ENCODE measurements at regions not wholly inside any gene's neighbourhood (a gene's known extent, or its start where the extent isn't known, plus 50 kb on each side); places are given as distances from the start of the nearest gene placed in this dataset.

DNA sequence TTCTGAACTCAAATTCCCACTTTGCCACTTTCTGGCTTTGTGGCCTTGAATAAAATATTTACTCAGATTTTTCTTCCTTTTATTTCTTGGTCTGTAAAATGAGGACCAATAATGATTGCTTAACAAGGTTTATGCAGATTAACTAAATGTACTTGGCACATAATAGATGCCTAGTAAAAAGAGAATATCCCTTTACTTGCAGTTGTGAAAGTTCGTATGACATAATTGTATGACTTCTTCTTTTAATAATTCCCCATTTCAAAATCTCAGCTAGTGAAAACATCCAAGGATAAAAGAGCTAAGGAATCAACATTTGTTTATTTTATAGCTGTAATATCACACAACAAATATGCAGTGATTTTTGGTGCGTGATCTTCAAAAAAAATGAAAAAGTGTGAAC is 215.6 kb upstream of the ATP2B1 start:
- WGBS, 2 donors, result 77 to 87% methylated on average over 2 of the region's 2 CpGs
- Histone ChIP-seq H3K9ac (ENCODE audit: insufficient read depth in 1 of 2, low read length in 2 of 2) (no peak overlapping the region), H3K4me3 (no peak overlapping the region), H3K36me3 (ENCODE audit: control insufficient read depth in 4 of 4, insufficient read depth in 4 of 4, low read length in 4 of 4) (no peaks in the 10 kb centered on the region), H3K27me3 (ENCODE audit: control insufficient read depth in 3 of 3, insufficient read depth in 3 of 3, low read length in 2 of 3) (no peaks in the 10 kb centered on the region), H3K4me1 (ENCODE audit: control insufficient read depth in 5 of 5, insufficient read depth in 5 of 5, low read length in 5 of 5) (no peaks in the 10 kb centered on the region), H3K9me3 (ENCODE audit: control insufficient read depth in 4 of 4, insufficient read depth in 3 of 4, low read length in 3 of 4) (no peaks in the 10 kb centered on the region), H3K27ac (ENCODE audit: low read depth in 1 of 2, low read length in 1 of 2) (no peak overlapping the region)
- ATAC-seq (ENCODE audit: insufficient read depth, low FRiP score), result no peak
- TF ChIP-seq, protein P1, sequence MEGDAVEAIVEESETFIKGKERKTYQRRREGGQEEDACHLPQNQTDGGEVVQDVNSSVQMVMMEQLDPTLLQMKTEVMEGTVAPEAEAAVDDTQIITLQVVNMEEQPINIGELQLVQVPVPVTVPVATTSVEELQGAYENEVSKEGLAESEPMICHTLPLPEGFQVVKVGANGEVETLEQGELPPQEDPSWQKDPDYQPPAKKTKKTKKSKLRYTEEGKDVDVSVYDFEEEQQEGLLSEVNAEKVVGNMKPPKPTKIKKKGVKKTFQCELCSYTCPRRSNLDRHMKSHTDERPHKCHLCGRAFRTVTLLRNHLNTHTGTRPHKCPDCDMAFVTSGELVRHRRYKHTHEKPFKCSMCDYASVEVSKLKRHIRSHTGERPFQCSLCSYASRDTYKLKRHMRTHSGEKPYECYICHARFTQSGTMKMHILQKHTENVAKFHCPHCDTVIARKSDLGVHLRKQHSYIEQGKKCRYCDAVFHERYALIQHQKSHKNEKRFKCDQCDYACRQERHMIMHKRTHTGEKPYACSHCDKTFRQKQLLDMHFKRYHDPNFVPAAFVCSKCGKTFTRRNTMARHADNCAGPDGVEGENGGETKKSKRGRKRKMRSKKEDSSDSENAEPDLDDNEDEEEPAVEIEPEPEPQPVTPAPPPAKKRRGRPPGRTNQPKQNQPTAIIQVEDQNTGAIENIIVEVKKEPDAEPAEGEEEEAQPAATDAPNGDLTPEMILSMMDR (IDR thresholded peaks at IDR 0.05; ENCODE audit: control extremely low read depth, extremely low read depth), result no peak
- no peak for DNase-seq

DNA sequence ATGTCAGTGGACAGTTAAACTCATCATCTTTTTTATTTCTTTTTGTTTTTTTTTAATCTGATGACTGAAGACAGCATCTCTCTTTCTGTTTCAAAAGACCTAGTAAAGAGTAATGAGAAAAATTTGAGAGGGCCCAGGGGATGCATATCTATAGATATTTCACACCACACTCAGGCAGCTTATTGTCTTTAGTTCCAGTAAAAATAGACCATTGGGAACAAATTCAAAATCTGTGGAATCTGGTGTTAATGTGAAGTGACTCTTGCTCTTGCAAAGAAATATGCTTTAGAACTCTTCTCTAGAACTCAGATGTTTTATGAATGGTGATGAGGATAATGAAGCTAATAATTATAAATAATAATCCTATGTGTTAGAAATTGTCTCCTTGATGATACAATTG is 214.5 kb upstream of the ATP2B1 start:
- no peak for DNase-seq
- TF ChIP-seq, protein P1 (IDR thresholded peaks at IDR 0.05; ENCODE audit: control extremely low read depth, extremely low read depth), result no peak
- no peaks in the 10 kb centered on the region for H3K4me1 ChIP-seq (ENCODE audit: control insufficient read depth in 5 of 5, insufficient read depth in 5 of 5, low read length in 5 of 5)
- no peak overlapping the region for H3K9ac ChIP-seq (ENCODE audit: insufficient read depth in 1 of 2, low read length in 2 of 2)
- no peak overlapping the region for H3K4me3 ChIP-seq
- no peaks in the 10 kb centered on the region for H3K27me3 ChIP-seq (ENCODE audit: control insufficient read depth in 3 of 3, insufficient read depth in 3 of 3, low read length in 2 of 3)
- ATAC-seq (ENCODE audit: insufficient read depth, low FRiP score), result no peak
- no peaks in the 10 kb centered on the region for H3K36me3 ChIP-seq (ENCODE audit: control insufficient read depth in 4 of 4, insufficient read depth in 4 of 4, low read length in 4 of 4)
- no peak overlapping the region for H3K27ac ChIP-seq (ENCODE audit: low read depth in 1 of 2, low read length in 1 of 2)
- no peaks in the 10 kb centered on the region for H3K9me3 ChIP-seq (ENCODE audit: control insufficient read depth in 4 of 4, insufficient read depth in 3 of 4, low read length in 3 of 4)

DNA sequence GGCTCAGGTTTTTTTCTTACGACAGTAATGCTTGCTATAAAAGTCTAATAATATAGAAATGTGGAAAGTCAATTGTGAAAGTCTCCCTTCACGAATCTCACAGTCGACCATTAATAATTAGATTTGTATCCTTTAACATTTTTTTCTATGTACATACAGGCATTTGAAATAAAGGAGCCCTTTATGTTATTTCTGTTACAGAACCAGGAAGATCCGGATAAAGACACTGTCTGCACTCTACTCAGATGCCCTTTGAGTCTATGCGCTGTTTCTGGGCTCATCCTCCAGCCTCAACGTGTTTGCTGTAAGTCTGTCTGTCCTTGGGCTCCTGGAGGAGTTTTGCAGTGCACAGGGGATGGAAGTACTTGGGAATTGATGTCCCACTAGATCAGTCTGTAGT is 212.2 kb upstream of the ATP2B1 start:
- no peak for ATAC-seq (ENCODE audit: insufficient read depth, low FRiP score)
- WGBS, 2 donors, result 90 to 96% methylated on average over 6 of the region's 6 CpGs

More for the DNA sequence above, 212.2 kb upstream of the ATP2B1 start:
- Histone ChIP-seq H3K27me3 (ENCODE audit: control insufficient read depth in 3 of 3, insufficient read depth in 3 of 3, low read length in 2 of 3) (no peaks in the 10 kb centered on the region), H3K4me3 (no peak overlapping the region), H3K9me3 (ENCODE audit: control insufficient read depth in 4 of 4, insufficient read depth in 3 of 4, low read length in 3 of 4) (no peaks in the 10 kb centered on the region), H3K27ac (ENCODE audit: low read depth in 1 of 2, low read length in 1 of 2) (no peak overlapping the region), H3K36me3 (ENCODE audit: control insufficient read depth in 4 of 4, insufficient read depth in 4 of 4, low read length in 4 of 4) (no peaks in the 10 kb centered on the region), H3K9ac (ENCODE audit: insufficient read depth in 1 of 2, low read length in 2 of 2) (no peak overlapping the region), H3K4me1 (ENCODE audit: control insufficient read depth in 5 of 5, insufficient read depth in 5 of 5, low read length in 5 of 5) (no peaks in the 10 kb centered on the region)
- TF ChIP-seq, protein P1 (IDR thresholded peaks at IDR 0.05; ENCODE audit: control extremely low read depth, extremely low read depth), result no peak
- no peak for DNase-seq

All from lung (tissue), 11 donors.